Hematopoietic multipotent progenitor cell treated with erythropoietin and hydrocortisone succinate and interleukin-3 and kit ligand, for 17 days (in vitro differentiated cells): ENCODE measurements at regions not wholly inside any gene's neighbourhood (a gene's known extent, or its start where the extent isn't known, plus 50 kb on each side); places are given as distances from the start of the nearest gene placed in this dataset.
"Not testable (repeated sequence)": the region's sequence is repeated elsewhere in the genome, so short reads cannot be mapped to it uniquely, and the experiment has no call there.

Source experiments
- DNase-seq: peaks from one replicate; pipeline ENCODE4 v3.0.0-alpha.2; 2015; ENCODE audit warnings: low spot score

GRCh38 chr11:31957674-31958073 lies 133.2 kb upstream of the RCN1 start:
- no peak for DNase-seq

GRCh38 chr11:31956310-31956709 lies 134.6 kb upstream of the RCN1 start:
- no peak for DNase-seq

GRCh38 chr11:31955838-31956237 lies 135.0 kb upstream of the RCN1 start:
- DNase-seq = no peak

- no peak for DNase-seq
Observed at GRCh38 chr11:31953803-31954327, 137.0 kb upstream of the RCN1 start.

- DNase-seq = not testable (repeated sequence)
Observed at GRCh38 chr11:31949733-31950200, 138.6 kb upstream of the PAX6 start.

- no peak for DNase-seq
Observed at GRCh38 chr11:31947051-31947450, 135.9 kb upstream of the PAX6 start.

- no peak for DNase-seq
Observed at GRCh38 chr11:31943056-31943780, 132.1 kb upstream of the PAX6 start.

GRCh38 chr11:31940371-31941037 lies 129.4 kb upstream of the PAX6 start:
- DNase-seq = no peak

GRCh38 chr11:31939004-31939403 lies 127.9 kb upstream of the PAX6 start:
- no peak for DNase-seq

- no peak for DNase-seq
Observed at GRCh38 chr11:31936312-31936711, 125.2 kb upstream of the PAX6 start.

GRCh38 chr11:31932879-31933278 lies 121.8 kb upstream of the PAX6 start:
- DNase-seq = no peak

GRCh38 chr11:31927982-31928381 lies 116.9 kb upstream of the PAX6 start:
- no peak for DNase-seq

- no peak for DNase-seq
Observed at GRCh38 chr11:31926816-31927528, 115.8 kb upstream of the PAX6 start.

- no peak for DNase-seq
Observed at GRCh38 chr11:31926106-31926505, 115.0 kb upstream of the PAX6 start.

GRCh38 chr11:31922450-31922849 lies 111.3 kb upstream of the PAX6 start:
- no peak for DNase-seq

GRCh38 chr11:31921081-31921480 lies 110.0 kb upstream of the PAX6 start:
- DNase-seq = no peak

GRCh38 chr11:31919175-31919574 lies 108.1 kb upstream of the PAX6 start:
- DNase-seq = no peak

GRCh38 chr11:31915867-31916266 lies 104.7 kb upstream of the PAX6 start:
- DNase-seq = no peak

GRCh38 chr11:31913985-31914384 lies 102.9 kb upstream of the PAX6 start:
- DNase-seq = no peak

- no peak for DNase-seq
Observed at GRCh38 chr11:31912808-31913207, 101.7 kb upstream of the PAX6 start.

- no peak for DNase-seq
Observed at GRCh38 chr11:31910950-31911576, 99.9 kb upstream of the PAX6 start.
